ENCODE measurements at regions not wholly inside any gene's neighbourhood (a gene's known extent, or its start where the extent isn't known, plus 50 kb on each side); places are given as distances from the start of the nearest gene placed in this dataset.

GRCh38 chr6:138576313-138576712, 77.0 kb upstream of the NHSL1 start:
- TF ChIP-seq CTCF (IDR thresholded peaks at IDR 0.05; ENCODE audit: unreplicated experiment) = no peak
- H3K4me1 Mint-ChIP-seq (ENCODE audit: low read depth, unreplicated experiment) = peaks cover 8% of the 10 kb centered on the region
- H3K9me3 Mint-ChIP-seq (ENCODE audit: low read depth, unreplicated experiment) = no peaks in the 10 kb centered on the region
- no TSS peak for BruUV-seq (replicated peaks)
- H3K27ac Mint-ChIP-seq (ENCODE audit: unreplicated experiment) = no peak overlapping the region
- intact Hi-C loops (cut with micrococcal nuclease; ENCODE audit: unreplicated experiment) = no loop called here
- CTCF ChIA-PET = no interaction called here
- H3K4me3 Mint-ChIP-seq (ENCODE audit: low read depth, unreplicated experiment) = no peak overlapping the region
- no peak for DNase-seq
- H3K27me3 Mint-ChIP-seq (ENCODE audit: unreplicated experiment) = no peaks in the 10 kb centered on the region
- no peaks in the 10 kb centered on the region for H3K36me3 Mint-ChIP-seq (ENCODE audit: insufficient read depth, unreplicated experiment)

- intact Hi-C loops (cut with micrococcal nuclease; ENCODE audit: unreplicated experiment) = no loop called here
- no peak for DNase-seq
- Mint-ChIP-seq H3K4me1 (ENCODE audit: low read depth, unreplicated experiment) (peaks cover 6% of the 10 kb centered on the region), H3K27me3 (ENCODE audit: unreplicated experiment) (no peaks in the 10 kb centered on the region), H3K4me3 (ENCODE audit: low read depth, unreplicated experiment) (no peak overlapping the region), H3K27ac (ENCODE audit: unreplicated experiment) (no peak overlapping the region), H3K36me3 (ENCODE audit: insufficient read depth, unreplicated experiment) (no peaks in the 10 kb centered on the region), H3K9me3 (ENCODE audit: low read depth, unreplicated experiment) (no peaks in the 10 kb centered on the region)
- no peak for TF ChIP-seq CTCF (IDR thresholded peaks at IDR 0.05; ENCODE audit: unreplicated experiment)
- CTCF ChIA-PET = no interaction called here
- BruUV-seq (replicated peaks) = no TSS peak
Measured at GRCh38 chr6:138577151-138577915, 78.0 kb upstream of the NHSL1 start.

GRCh38 chr6:138580040-138580439, 80.7 kb upstream of the NHSL1 start:
- Mint-ChIP-seq H3K27me3 (ENCODE audit: unreplicated experiment) (no peaks in the 10 kb centered on the region), H3K4me1 (ENCODE audit: low read depth, unreplicated experiment) (no peaks in the 10 kb centered on the region), H3K36me3 (ENCODE audit: insufficient read depth, unreplicated experiment) (no peaks in the 10 kb centered on the region), H3K9me3 (ENCODE audit: low read depth, unreplicated experiment) (no peaks in the 10 kb centered on the region), H3K4me3 (ENCODE audit: low read depth, unreplicated experiment) (no peak overlapping the region), H3K27ac (ENCODE audit: unreplicated experiment) (no peak overlapping the region)
- intact Hi-C loops (cut with micrococcal nuclease; ENCODE audit: unreplicated experiment) = no loop called here
- no peak for DNase-seq
- CTCF ChIA-PET = no interaction called here
- no peak for TF ChIP-seq CTCF (IDR thresholded peaks at IDR 0.05; ENCODE audit: unreplicated experiment)
- no TSS peak for BruUV-seq (replicated peaks)

- TF ChIP-seq CTCF (IDR thresholded peaks at IDR 0.05; ENCODE audit: unreplicated experiment) = no peak
- Mint-ChIP-seq H3K4me3 (ENCODE audit: low read depth, unreplicated experiment) (no peak overlapping the region), H3K36me3 (ENCODE audit: insufficient read depth, unreplicated experiment) (no peaks in the 10 kb centered on the region), H3K4me1 (ENCODE audit: low read depth, unreplicated experiment) (no peaks in the 10 kb centered on the region), H3K9me3 (ENCODE audit: low read depth, unreplicated experiment) (no peaks in the 10 kb centered on the region), H3K27ac (ENCODE audit: unreplicated experiment) (no peak overlapping the region), H3K27me3 (ENCODE audit: unreplicated experiment) (no peaks in the 10 kb centered on the region)
- no peak for DNase-seq
- CTCF ChIA-PET = no interaction called here
- BruUV-seq (replicated peaks) = no TSS peak
- intact Hi-C loops (cut with micrococcal nuclease; ENCODE audit: unreplicated experiment) = no loop called here
Measured at GRCh38 chr6:138580801-138581200, 81.5 kb upstream of the NHSL1 start.

All from Calu3 (cell line).